HepG2 (cell line): ENCODE measurements at regions not wholly inside any gene's neighbourhood (a gene's known extent, or its start where the extent isn't known, plus 50 kb on each side); places are given as distances from the start of the nearest gene placed in this dataset.

Experiments used
- ATAC-seq: fragments of 200-7000 bp; cut with Tn5 transposase; 3 replicates; pipeline ENCODE4 v1.9.1; 2020; ENCODE audit warnings: mild to moderate bottlenecking, moderate library complexity
- BruUV-seq: library from RNA; stranded (reverse); fragments of 400-500 nt; replicated peaks from 2 replicates; lab custom pipeline; 2021; lab: Mats Ljungman, UMichigan
- CTCF ChIA-PET: fragments of 300-600 bp; formaldehyde crosslinking; extraction: SDS; loops from one replicate; lab custom pipeline; 2021; ENCODE audit warnings: low total read pairs, inconsistent platforms, low intra/inter-chr PET ratio; lab: Yijun Ruan, JAX
- POLR2A ChIA-PET: fragments of 350-600 bp; sonication (Branson Sonifier 250); formaldehyde crosslinking; loops from one replicate; lab custom pipeline; 2020; ENCODE audit warnings: antibody characterized with exemption, inconsistent platforms; lab: Yijun Ruan, JAX
- DNase-seq: peaks from one replicate; pipeline ENCODE4 v3.0.0-alpha.2; 2015; ENCODE audit warnings: low spot score
- FAIRE-seq: peaks from 3 replicates; lab custom pipeline; 2011; peaks lifted over from hg19 to GRCh38; lab: Jason Lieb, UNC
- H2AFZ ChIP-seq: one replicate; pipeline ENCODE4 v1.6.1; 2011; ENCODE audit warnings: low read length, inconsistent platforms
- H3K27ac ChIP-seq: fragments of 300-600 bp; 3 replicates; pipeline ENCODE4 v1.8.0; 2011; ENCODE audit warnings: mixed run types, mild to moderate bottlenecking, mixed read lengths, low read length, inconsistent platforms; ENCODE audit not compliant: insufficient read depth; ENCODE audit errors: extremely low read length
- H3K27me3 ChIP-seq, 2 experiments: fragments of 200-600 bp in 1 of 2; 2 replicates in 1 of 2; 3 replicates in 1 of 2; pipeline versions ENCODE4 v1.6.0 to v1.8.0; 2011; ENCODE audit warnings: low read length in 2 of 2, mild to moderate bottlenecking in 2 of 2, moderate library complexity in 2 of 2, inconsistent platforms in 1 of 2; ENCODE audit not compliant: insufficient read depth in 2 of 2, control insufficient read depth in 1 of 2
- H3K36me3 ChIP-seq, 2 experiments: fragments of 200-600 bp in 1 of 2; replicated peaks in 1 of 2; 2 replicates in 1 of 2; 3 replicates in 1 of 2; pipeline versions ENCODE4 v1.5.1 to v1.8.0; 2011; ENCODE audit warnings: low read length in 2 of 2, inconsistent platforms in 1 of 2; ENCODE audit not compliant: insufficient read depth in 2 of 2, control insufficient read depth in 1 of 2
- H3K4me1 ChIP-seq: 2 replicates; pipeline ENCODE4 v1.5.1; 2012; ENCODE audit warnings: low read length, inconsistent platforms; ENCODE audit not compliant: insufficient read depth
- H3K4me2 ChIP-seq: 2 replicates; pipeline ENCODE4 v1.6.0; 2011; ENCODE audit warnings: low read depth, low read length, inconsistent platforms
- H3K4me3 ChIP-seq, 3 experiments: fragments of 200-600 bp in 1 of 3; sonication (generic), shearing (Covaris generic) in 1 of 3; replicated peaks in 1 of 3; 2 replicates each; pipeline ENCODE4 v1.5.1; 2011 to 2016; ENCODE audit warnings: low read length in 3 of 3, inconsistent platforms in 2 of 3, low read depth in 2 of 3, mild to moderate bottlenecking in 2 of 3, control low read depth in 1 of 3, mixed read lengths in 1 of 3; ENCODE audit not compliant: insufficient read depth in 1 of 3
- H3K79me2 ChIP-seq: one replicate; pipeline ENCODE4 v1.6.1; 2011; ENCODE audit warnings: low read length, inconsistent platforms; ENCODE audit not compliant: insufficient read depth
- H3K9ac ChIP-seq: 2 replicates; pipeline ENCODE4 v1.6.0; 2011; ENCODE audit warnings: mild to moderate bottlenecking, low read depth, low read length, inconsistent platforms; ENCODE audit not compliant: insufficient read depth
- H3K9me3 ChIP-seq: 2 replicates; pipeline ENCODE4 v1.5.1; 2012; ENCODE audit warnings: mild to moderate bottlenecking, low read length
- H4K20me1 ChIP-seq: 2 replicates; pipeline ENCODE4 v1.6.0; 2011; ENCODE audit warnings: inconsistent platforms, mild to moderate bottlenecking, low read length, moderate library complexity; ENCODE audit not compliant: insufficient read depth
- HOXA9 ChIP-seq: sonication (generic); formaldehyde crosslinking; IDR thresholded peaks from 2 replicates; pipeline ENCODE4 v1.8.1; 2022; ENCODE audit warnings: missing genetic modification reagents, mild to moderate bottlenecking, moderate library complexity, borderline replicate concordance
- KDM6A ChIP-seq: IDR thresholded peaks from 2 replicates; pipeline ENCODE4 v1.6.1; 2016; ENCODE audit warnings: low read depth
- PPARG ChIP-seq: conservative IDR thresholded peaks from 2 replicates; pipeline ENCODE4 v1.6.1; 2016; ENCODE audit warnings: missing biosample characterization, missing genetic modification reagents
- ZC3H4 ChIP-seq: sonication (generic); formaldehyde crosslinking; IDR thresholded peaks from 2 replicates; pipeline ENCODE4 v1.4.0; 2020; ENCODE audit warnings: missing genetic modification reagents, borderline replicate concordance
- ZNF543 ChIP-seq: sonication (generic); formaldehyde crosslinking; IDR thresholded peaks from 2 replicates; pipeline ENCODE4 v1.4.0; 2020; ENCODE audit warnings: mild to moderate bottlenecking, missing genetic modification reagents
- ZNF75D ChIP-seq: sonication (generic); formaldehyde crosslinking; IDR thresholded peaks from 2 replicates; pipeline ENCODE4 v1.8.1; 2023; ENCODE audit warnings: missing genetic modification reagents, mild to moderate bottlenecking, borderline replicate concordance
- ZNF792 ChIP-seq: IDR thresholded peaks from 2 replicates; pipeline ENCODE4 v1.6.1; 2016
- WGBS: methylation state at CpG from one replicate; pipeline ENCODE4 v1.1.6; 2017; ENCODE audit warnings: low lambda C conversion rate; 5-methylcytosine and 5-hydroxymethylcytosine counted together
- in situ Hi-C: cut with HindIII; loops from 2 replicates; pipeline ENCODE4 v1.10.0; 2017; ENCODE audit warnings: low pct_unique_long_range_greater_than_20kb; ENCODE audit not compliant: extremely low pct_ligation_motif_present
- intact Hi-C: fragments of 100-400 bp; cut with micrococcal nuclease; formaldehyde crosslinking; loops from one replicate; pipeline ENCODE4 v1.10.0; 2022; ENCODE audit not compliant: unreplicated experiment

GRCh38 chr14:31945701-31946100, 131.4 kb upstream of the ARHGAP5 start:
- no TSS peak for BruUV-seq
- Histone ChIP-seq H3K4me2 (0 out of 2 replicates have a peak overlapping the region, but pooled peaks have one; percentile 76), H3K4me3 (no peak overlapping the region)
- TF ChIP-seq KDM6A (CRISPR knock-in tag) (no peak), ZNF75D (CRISPR knock-in tag) (no peak), ZC3H4 (CRISPR knock-in tag) (no peak), PPARG (CRISPR knock-in tag) (no peak), ZNF543 (CRISPR knock-in tag) (no peak)
- TF ChIP-seq, all 625 proteins: peak for 0
- ATAC-seq (no peak), DNase-seq (no peak), FAIRE-seq (no peak)
- Histone ChIP-seq H2AFZ (no peak overlapping the region), H3K79me2 (no peaks in the 10 kb centered on the region), H3K9ac (no peak overlapping the region), H3K4me1 (peaks cover 60% of the 10 kb centered on the region), H3K27me3 (no peaks in the 10 kb centered on the region), H3K9me3 (no peaks in the 10 kb centered on the region), H4K20me1 (no peaks in the 10 kb centered on the region), H3K36me3 (no peaks in the 10 kb centered on the region), H3K27ac (no peak overlapping the region)
- ChIA-PET POLR2A (interaction anchor here (1.4 kb wide), 1 partner anchor 20 kb away, joined by 6 read pairs; no protein-coding TSS in a partner anchor), CTCF (no interaction called here)
- intact Hi-C loops, result loop anchor here (2.0 kb wide), 1 partner anchor 67 kb away; no protein-coding TSS in a partner anchor
- 60% methylated on average over 6 of the region's 6 CpGs for WGBS
- in situ Hi-C loops, result no loop called here

GRCh38 chr14:31947076-31947475, 130.0 kb upstream of the ARHGAP5 start:
- Histone ChIP-seq H3K4me2 (no peak overlapping the region), H3K4me3 (no peak overlapping the region), H3K4me1 (peaks cover 48% of the 10 kb centered on the region), H3K36me3 (no peaks in the 10 kb centered on the region), H2AFZ (no peak overlapping the region), H3K27ac (no peak overlapping the region), H3K9ac (no peak overlapping the region), H3K27me3 (no peaks in the 10 kb centered on the region; a peak in 1 of 5 replicates), H4K20me1 (no peaks in the 10 kb centered on the region), H3K9me3 (no peaks in the 10 kb centered on the region), H3K79me2 (no peaks in the 10 kb centered on the region)
- TF ChIP-seq ZNF792 (CRISPR knock-in tag), result 0 out of 2 replicates have a peak, but pooled peaks have one; percentile 8
- no peak for TF ChIP-seq HOXA9 (CRISPR knock-in tag)
- CTCF ChIA-PET, result no interaction called here
- no peak for DNase-seq
- no peak for ATAC-seq
- intact Hi-C loops (no loop called here), in situ Hi-C loops (no loop called here)
- FAIRE-seq, result no peak
- BruUV-seq, result no TSS peak
- POLR2A ChIA-PET, result no interaction called here
- WGBS, result 58% methylated on average over 7 of the region's 7 CpGs
